C4-2B (cell line): ENCODE measurements at regions not wholly inside any gene's neighbourhood (a gene's known extent, or its start where the extent isn't known, plus 50 kb on each side); places are given as distances from the start of the nearest gene placed in this dataset.

ENCODE experiments used
- CTCF ChIP-seq: fragments of 450-650 bp; conservative IDR thresholded peaks from 2 replicates; pipeline ENCODE4 v1.5.1; 2017; ENCODE audit warnings: mild to moderate bottlenecking
- ZFX ChIP-seq: fragments of 450-650 bp; IDR thresholded peaks from 2 replicates; pipeline ENCODE4 v1.6.1; 2017

GRCh38 chr5:103472265-103472664 lies 90.3 kb downstream of the NUDT12 start:
- TF ChIP-seq CTCF (no peak), ZFX (no peak)
